ENCODE measurements at regions not wholly inside any gene's neighbourhood (a gene's known extent, or its start where the extent isn't known, plus 50 kb on each side); places are given as distances from the start of the nearest gene placed in this dataset.

- TF ChIP-seq MGA (IDR thresholded peaks at IDR 0.05) (no peak), ZNF583 (CRISPR knock-in tag; IDR thresholded peaks at IDR 0.05) (no peak), ATF4 (CRISPR knock-in tag; IDR thresholded peaks at IDR 0.05) (no peak), ZBTB11 (CRISPR knock-in tag; IDR thresholded peaks at IDR 0.05) (no peak), BMI1 (IDR thresholded peaks at IDR 0.05; ENCODE audit: low read length) (no peak), ASH1L (IDR thresholded peaks at IDR 0.05; ENCODE audit: borderline replicate concordance, low read depth, partially characterized antibody) (no peak), ZNF3 (CRISPR knock-in tag; IDR thresholded peaks at IDR 0.05) (no peak), BCLAF1 (IDR thresholded peaks at IDR 0.05; ENCODE audit: borderline replicate concordance in 1 of 2, control insufficient read depth in 1 of 2, low read depth in 2 of 2, low read length in 1 of 2) (no peak), SUPT5H (IDR thresholded peaks at IDR 0.05) (no peak)
These were observed 159.2 kb upstream of the PPP2R3A start (continued) for GRCh38 chr3:135806317-135806716.

Data from K562 (cell line).